ENCODE measurements at regions not wholly inside any gene's neighbourhood (a gene's known extent, or its start where the extent isn't known, plus 50 kb on each side); places are given as distances from the start of the nearest gene placed in this dataset.
"Not testable (repeated sequence)": the region's sequence is repeated elsewhere in the genome, so short reads cannot be mapped to it uniquely, and the experiment has no call there.

- H3K4me3 ChIP-seq (ENCODE audit: low read depth, low read length): no peak overlapping the region
- TF ChIP-seq MYC (IDR thresholded peaks at IDR 0.05; ENCODE audit: low read depth, low read length): no peak
- TF ChIP-seq POLR2A (IDR thresholded peaks at IDR 0.05; ENCODE audit: extremely low read depth, insufficient read length): no peak
- no peak for TF ChIP-seq CTCF (IDR thresholded peaks at IDR 0.05; ENCODE audit: low read depth, low read length)
- TF ChIP-seq, protein P1, sequence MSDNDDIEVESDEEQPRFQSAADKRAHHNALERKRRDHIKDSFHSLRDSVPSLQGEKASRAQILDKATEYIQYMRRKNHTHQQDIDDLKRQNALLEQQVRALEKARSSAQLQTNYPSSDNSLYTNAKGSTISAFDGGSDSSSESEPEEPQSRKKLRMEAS (IDR thresholded peaks at IDR 0.05; ENCODE audit: low read depth, low read length): no peak
- no peak for DNase-seq (ENCODE audit: low read depth)
Observed at GRCh38 chr5:152105085-152105484, 180.4 kb upstream of the GLRA1 start.

GRCh38 chr5:152104211-152104610, 179.6 kb upstream of the GLRA1 start:
- H3K4me3 ChIP-seq (ENCODE audit: low read depth, low read length): no peak overlapping the region
- no peak for DNase-seq (ENCODE audit: low read depth)
- TF ChIP-seq POLR2A (IDR thresholded peaks at IDR 0.05; ENCODE audit: extremely low read depth, insufficient read length) (no peak), MYC (IDR thresholded peaks at IDR 0.05; ENCODE audit: low read depth, low read length) (no peak), CTCF (IDR thresholded peaks at IDR 0.05; ENCODE audit: low read depth, low read length) (no peak)
- TF ChIP-seq, protein P1 (IDR thresholded peaks at IDR 0.05; ENCODE audit: low read depth, low read length): no peak

GRCh38 chr5:152102908-152103307, 178.3 kb upstream of the GLRA1 start:
- not testable (repeated sequence) for DNase-seq (ENCODE audit: low read depth); H3K4me3 ChIP-seq (ENCODE audit: low read depth, low read length)

DNA sequence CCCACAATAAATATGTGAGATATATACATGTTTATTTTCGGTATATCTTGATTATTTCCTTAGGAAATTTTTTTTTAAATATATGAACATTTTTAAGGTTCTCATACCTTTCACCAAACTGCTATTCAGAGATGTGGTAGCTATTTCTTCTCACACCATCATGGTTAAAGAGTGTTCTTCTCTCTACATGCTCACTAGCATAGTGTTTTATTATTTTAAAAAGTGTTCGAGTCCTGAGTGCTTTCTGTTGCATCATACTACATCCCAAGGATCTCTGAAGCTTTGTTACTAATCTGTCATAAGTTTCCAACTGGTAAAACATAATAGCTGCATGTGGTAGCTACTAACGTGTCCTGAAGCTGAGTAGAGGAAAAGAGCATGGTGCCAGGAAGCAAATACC, 177.4 kb upstream of the GLRA1 start:
- DNase-seq (ENCODE audit: low read depth): no peak
- H3K4me3 ChIP-seq (ENCODE audit: low read depth, low read length): no peak overlapping the region
- TF ChIP-seq MYC (IDR thresholded peaks at IDR 0.05; ENCODE audit: low read depth, low read length) (no peak), CTCF (IDR thresholded peaks at IDR 0.05; ENCODE audit: low read depth, low read length) (no peak), POLR2A (IDR thresholded peaks at IDR 0.05; ENCODE audit: extremely low read depth, insufficient read length) (no peak)
- TF ChIP-seq, protein P1 (IDR thresholded peaks at IDR 0.05; ENCODE audit: low read depth, low read length): no peak

DNA sequence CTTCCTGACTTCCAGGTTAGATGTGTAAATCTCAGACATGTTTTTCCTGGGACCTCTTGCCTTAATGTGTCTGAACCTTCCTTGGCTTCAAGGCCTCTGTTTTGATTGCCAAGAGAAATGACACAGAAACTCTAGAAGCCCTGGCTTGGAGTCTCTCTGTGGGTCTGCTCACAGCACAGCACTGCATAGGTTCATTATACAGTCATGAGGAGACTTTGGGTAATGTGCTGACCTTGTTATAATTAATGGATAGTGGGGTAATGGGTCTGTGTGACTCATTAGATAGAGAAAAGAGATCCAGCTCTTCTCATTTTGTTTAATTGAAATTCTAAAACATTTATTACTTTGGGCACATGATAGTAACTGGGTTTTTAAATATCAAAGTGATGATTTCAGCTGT, 175.8 kb upstream of the GLRA1 start:
- TF ChIP-seq, protein P1 (IDR thresholded peaks at IDR 0.05; ENCODE audit: low read depth, low read length): no peak
- TF ChIP-seq MYC (IDR thresholded peaks at IDR 0.05; ENCODE audit: low read depth, low read length): no peak
- TF ChIP-seq POLR2A (IDR thresholded peaks at IDR 0.05; ENCODE audit: extremely low read depth, insufficient read length): no peak
- no peak for TF ChIP-seq CTCF (IDR thresholded peaks at IDR 0.05; ENCODE audit: low read depth, low read length)
- DNase-seq (ENCODE audit: low read depth): no peak
- H3K4me3 ChIP-seq (ENCODE audit: low read depth, low read length): no peak overlapping the region

- no peak for DNase-seq (ENCODE audit: low read depth)
- H3K4me3 ChIP-seq (ENCODE audit: low read depth, low read length): no peak overlapping the region
- no peak for TF ChIP-seq POLR2A (IDR thresholded peaks at IDR 0.05; ENCODE audit: extremely low read depth, insufficient read length)
- TF ChIP-seq, protein P1 (IDR thresholded peaks at IDR 0.05; ENCODE audit: low read depth, low read length): no peak
- TF ChIP-seq MYC (IDR thresholded peaks at IDR 0.05; ENCODE audit: low read depth, low read length): no peak
- TF ChIP-seq CTCF (IDR thresholded peaks at IDR 0.05; ENCODE audit: low read depth, low read length): no peak
Observed at GRCh38 chr5:152097128-152097527, 172.5 kb upstream of the GLRA1 start.

All from NB4 (cell line).